OCI-M1 (cell line): ENCODE measurements at regions not wholly inside any gene's neighbourhood (a gene's known extent, or its start where the extent isn't known, plus 50 kb on each side); places are given as distances from the start of the nearest gene placed in this dataset.
"Not testable (repeated sequence)": the region's sequence is repeated elsewhere in the genome, so short reads cannot be mapped to it uniquely, and the experiment has no call there.

Source experiments
- DNase-seq: peaks from one replicate; lab custom pipeline; 2025; lab: John Stamatoyannopoulos, UW

DNA sequence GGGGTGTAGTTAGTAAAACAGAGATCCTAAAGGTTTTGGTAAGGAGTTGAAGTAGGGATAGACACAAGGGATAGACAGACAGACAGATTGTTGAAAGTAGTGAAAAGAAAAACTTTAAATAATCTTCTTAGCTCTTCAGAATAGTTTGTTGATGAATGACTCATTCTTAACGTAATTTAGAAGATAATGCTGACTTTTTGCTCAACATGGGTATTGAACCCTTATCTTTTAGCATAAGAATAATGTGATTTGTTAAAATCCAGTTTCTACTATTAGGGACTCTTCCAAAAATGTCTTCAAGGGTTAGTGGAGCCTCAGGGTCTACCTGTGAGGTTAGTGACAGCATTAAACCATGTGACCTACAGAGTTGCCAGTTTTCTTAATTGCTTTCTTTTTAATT, 411.2 kb downstream of the ETV1 start:
- no peak for DNase-seq

DNA sequence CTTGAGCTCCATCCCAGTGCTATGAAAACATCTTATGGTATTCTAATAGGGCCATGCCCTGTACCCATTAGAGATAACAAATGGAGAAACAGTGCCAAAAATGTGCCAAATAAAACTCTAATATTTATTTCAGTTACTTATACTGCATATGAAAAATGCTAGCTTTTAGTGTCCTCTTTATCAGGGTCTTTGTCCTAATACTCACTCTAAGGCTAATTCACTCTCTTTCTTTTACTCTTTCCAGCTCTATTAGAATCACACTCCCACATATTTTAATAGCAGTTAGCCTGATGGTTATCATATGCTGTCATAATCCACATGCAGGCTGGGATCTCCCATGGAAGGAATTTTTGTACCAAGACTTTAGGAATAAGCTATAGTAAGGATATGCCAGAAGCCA, 408.4 kb downstream of the ETV1 start:
- no peak for DNase-seq

DNA sequence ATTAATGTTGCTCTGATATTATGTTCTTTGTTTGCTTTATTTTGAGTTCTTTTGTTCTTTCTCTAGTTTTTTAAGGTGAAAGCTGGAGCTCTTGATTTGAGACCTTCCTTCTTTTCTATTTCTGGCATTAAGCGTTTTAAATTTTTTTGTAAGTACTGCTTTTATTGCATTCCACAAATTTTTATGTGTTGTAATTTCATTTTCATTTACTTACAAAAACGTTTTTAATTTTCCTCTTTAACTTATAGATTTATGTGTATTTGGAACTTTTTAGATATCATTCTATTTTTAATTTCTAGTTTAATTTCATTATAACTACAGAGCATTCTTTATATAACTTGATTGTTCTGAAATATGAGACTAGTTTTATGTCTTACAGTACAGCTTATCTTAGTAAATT, 395.6 kb downstream of the ETV1 start:
- no peak for DNase-seq

GRCh38 chr7:13602036-13602435, 387.4 kb downstream of the ETV1 start:
- no peak for DNase-seq

GRCh38 chr7:13603016-13603415, 386.4 kb downstream of the ETV1 start:
- no peak for DNase-seq

DNA sequence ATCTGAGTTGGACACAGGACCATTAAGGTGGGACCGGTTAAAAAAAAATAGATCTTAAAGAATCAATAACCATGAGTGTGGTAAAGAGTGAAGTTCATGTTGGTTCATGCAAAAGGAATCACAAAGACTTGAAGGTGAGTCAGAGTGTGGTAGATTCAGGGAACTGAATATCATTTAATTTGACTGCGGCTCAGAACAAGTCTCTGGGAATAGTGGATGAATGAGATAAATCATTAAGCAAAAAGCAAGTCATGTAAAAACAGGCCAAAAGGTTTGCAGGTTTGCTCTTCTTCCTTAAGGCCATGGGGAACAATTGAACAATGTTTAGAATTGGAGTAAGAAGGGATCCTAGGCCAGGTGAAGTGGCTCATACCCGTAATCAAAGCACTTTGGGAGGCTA, 385.8 kb downstream of the ETV1 start:
- DNase-seq = no peak

GRCh38 chr7:13604178-13604577, 385.3 kb downstream of the ETV1 start:
- no peak for DNase-seq

DNA sequence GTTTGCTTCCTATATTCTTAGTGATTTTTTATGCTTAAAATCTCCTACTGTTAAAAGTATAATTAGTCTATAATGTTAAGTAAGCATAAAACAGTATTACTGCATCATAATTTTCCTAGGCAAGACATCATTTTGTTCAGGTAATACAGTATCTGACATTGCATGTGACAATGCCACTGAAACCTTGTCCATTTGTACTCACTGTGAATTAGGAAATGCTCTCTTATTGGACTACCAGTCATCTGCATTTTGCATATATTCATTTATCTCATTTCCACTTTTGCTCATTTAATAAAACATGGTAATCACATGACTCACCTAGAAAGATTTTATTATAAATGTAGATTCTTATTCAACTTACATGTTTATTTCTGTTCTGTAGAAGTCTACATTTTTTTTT, 379.1 kb downstream of the ETV1 start:
- no peak for DNase-seq

- no peak for DNase-seq
Observed at GRCh38 chr7:13615679-13616078, 373.8 kb downstream of the ETV1 start.

GRCh38 chr7:13627455-13627854, 362.0 kb downstream of the ETV1 start:
- DNase-seq = no peak

GRCh38 chr7:13628239-13629001, 361.0 kb downstream of the ETV1 start:
- peak; percentile 44 for DNase-seq

GRCh38 chr7:13631207-13632049, 358.0 kb downstream of the ETV1 start:
- DNase-seq = not testable (repeated sequence)

DNA sequence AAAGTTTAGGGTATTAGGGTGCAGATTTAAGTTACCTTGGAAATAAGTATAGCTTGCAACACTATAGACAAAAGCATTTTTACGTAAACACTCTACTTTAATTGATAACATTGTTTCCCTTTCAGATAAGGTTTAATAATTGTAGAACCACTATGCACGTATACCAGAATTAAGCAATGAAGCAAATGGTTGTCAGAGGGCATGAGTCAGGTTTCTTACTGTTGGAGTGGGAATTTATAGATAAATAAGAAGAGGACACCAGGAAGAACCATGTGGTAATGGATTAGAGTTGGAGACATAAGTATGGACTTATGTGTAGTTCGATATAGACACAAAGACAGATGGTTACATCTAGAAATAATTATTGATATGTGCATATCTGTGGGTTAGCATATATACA, 355.6 kb downstream of the ETV1 start:
- no peak for DNase-seq

DNA sequence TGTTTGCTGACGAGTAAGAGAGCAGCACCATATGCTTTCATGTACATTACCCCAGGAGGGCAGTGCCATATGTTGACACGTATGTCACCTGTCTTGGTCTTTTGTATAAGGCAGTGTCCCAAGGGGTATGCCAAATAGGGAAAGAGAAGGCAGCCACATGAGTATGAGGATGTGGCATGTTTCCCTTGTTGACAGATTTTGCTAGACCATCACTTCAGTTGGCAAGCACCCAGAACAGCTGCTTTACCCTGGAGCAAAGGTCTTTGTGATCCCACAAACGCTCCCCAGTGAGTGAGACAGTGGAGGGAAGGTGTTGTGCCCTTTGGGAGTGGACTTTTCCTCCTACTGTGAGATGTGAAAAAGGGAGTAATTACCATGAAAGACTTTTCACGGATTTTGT, 350.1 kb downstream of the ETV1 start:
- DNase-seq = no peak

GRCh38 chr7:13641714-13642113, 347.8 kb downstream of the ETV1 start:
- peak; percentile 31 for DNase-seq

DNA sequence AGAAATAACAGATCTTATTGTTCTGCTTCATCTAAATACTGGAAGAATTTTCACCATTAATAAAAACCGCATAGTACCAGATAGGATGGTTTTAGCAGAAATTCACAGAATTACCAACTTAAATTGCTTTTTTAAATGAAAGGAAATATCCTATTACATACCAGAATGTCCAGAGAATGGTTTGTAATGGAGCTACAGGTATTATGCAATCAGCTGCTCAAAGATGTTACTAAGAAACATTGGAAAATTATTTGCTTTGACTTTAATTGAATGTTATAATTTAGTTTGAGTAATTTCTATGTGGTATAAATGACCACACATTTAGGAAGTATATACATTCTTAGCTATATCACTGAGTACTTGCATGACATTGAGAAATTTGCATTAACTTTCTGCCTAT, 338.3 kb downstream of the ETV1 start:
- no peak for DNase-seq

- DNase-seq = no peak
Observed at GRCh38 chr7:13656330-13656729, 333.1 kb downstream of the ETV1 start.

GRCh38 chr7:13673290-13673689, 316.2 kb downstream of the ETV1 start:
- DNase-seq = no peak

GRCh38 chr7:13682626-13683025, 306.8 kb downstream of the ETV1 start:
- DNase-seq = no peak

DNA sequence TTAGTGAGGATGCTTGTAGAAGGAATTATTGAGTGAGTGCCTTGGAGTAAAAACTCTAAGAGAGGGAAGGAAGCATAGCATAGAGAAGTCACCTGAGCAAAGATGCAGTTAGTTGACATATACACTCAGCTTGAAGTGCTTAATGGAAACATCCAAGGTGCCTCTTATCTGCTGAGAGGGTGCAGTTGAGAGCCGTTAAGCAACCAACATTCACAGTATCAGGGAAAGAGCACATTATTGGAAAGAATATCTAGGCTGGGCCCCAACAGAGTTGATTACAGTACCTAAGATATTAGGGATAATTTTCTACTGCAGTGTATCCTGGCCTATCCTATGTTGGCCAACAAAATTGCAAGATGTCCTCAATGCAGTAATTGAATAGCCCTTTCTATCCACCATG, 302.0 kb downstream of the ETV1 start:
- DNase-seq = no peak

GRCh38 chr7:13692548-13692947, 296.9 kb downstream of the ETV1 start:
- no peak for DNase-seq

DNA sequence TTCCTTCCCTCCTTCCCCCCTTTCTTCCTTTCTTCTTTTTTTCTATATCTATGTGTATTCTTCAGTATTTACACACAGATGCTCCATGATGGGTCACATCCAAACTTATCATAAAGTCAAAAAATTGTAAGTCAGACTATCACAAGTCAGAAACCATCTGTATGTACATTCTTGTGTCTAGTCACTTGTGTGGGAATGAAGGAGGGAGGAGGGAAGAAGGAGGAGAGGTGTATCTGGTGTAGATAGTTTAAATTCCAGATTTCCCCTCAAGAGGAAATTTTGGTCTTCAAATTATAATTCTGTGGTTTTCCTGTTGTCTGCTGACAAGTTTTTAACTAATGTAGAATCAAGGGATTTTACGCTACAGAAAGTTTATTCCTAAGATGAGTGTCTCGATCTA, 287.2 kb downstream of the ETV1 start:
- DNase-seq = no peak

DNA sequence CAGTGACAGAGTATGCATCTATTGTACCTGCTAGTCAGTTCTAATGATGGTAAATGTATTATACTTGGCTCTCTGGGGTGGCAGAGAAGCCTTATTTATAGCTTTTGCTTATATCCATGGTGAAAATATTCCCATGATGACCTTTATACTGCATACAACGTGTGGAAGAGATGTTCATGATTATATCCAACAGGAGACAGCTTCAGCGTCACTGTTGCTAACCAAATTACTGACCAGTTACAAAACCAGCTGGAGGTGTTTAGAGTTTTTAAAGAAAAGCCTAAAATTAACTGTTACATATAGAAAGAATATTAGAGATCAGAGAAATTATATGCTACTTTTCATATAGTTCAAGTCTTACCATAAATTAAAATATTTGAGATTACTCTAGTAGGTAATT, 280.8 kb downstream of the ETV1 start:
- DNase-seq = no peak

DNA sequence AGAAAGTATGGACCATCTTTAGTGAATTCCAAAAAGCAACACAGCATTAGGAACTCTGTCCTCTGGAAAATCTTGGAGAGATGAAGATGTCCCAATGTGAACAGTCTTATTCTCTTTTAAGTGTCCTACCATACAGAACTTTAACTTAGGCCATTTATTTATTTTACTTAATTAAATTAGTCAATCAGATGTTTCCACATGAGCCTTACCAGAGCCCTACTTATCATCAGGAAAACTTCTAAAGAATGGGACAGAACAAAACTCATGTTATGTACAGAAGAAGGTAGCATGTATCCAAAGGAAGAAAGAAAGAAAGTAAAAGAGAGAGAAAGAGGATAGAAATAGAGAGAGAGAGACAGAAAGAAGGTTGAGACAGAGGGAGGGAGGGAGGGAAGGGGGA, 276.4 kb downstream of the ETV1 start:
- DNase-seq = no peak
